Colonic mucosa (tissue), 4 donors: ENCODE measurements at regions not wholly inside any gene's neighbourhood (a gene's known extent, or its start where the extent isn't known, plus 50 kb on each side); places are given as distances from the start of the nearest gene placed in this dataset.

Source experiments
- DNase-seq: peaks from one replicate; pipeline ENCODE4 v3.0.0-alpha.2; 2020
- H3K27ac ChIP-seq: fragments of 200-600 bp; one replicate; pipeline ENCODE4 v1.8.0; 2021
- H3K27me3 ChIP-seq: fragments of 200-600 bp; one replicate; pipeline ENCODE4 v1.8.0; 2021
- H3K36me3 ChIP-seq: fragments of 200-600 bp; one replicate; pipeline ENCODE4 v1.8.0; 2021
- H3K4me1 ChIP-seq: fragments of 200-600 bp; one replicate; pipeline ENCODE4 v1.8.0; 2021; ENCODE audit warnings: mild to moderate bottlenecking
- H3K4me3 ChIP-seq: fragments of 200-600 bp; one replicate; pipeline ENCODE4 v1.8.0; 2021
- H3K9ac ChIP-seq, 2 donors: one replicate each; pipeline ENCODE4 v1.7.0; 2013; ENCODE audit warnings: control low read depth in 2 of 2, low read depth in 2 of 2, low read length in 2 of 2
- H3K9me3 ChIP-seq: fragments of 200-600 bp; one replicate; pipeline ENCODE4 v1.8.0; 2021
- CTCF ChIP-seq: fragments of 200-600 bp; IDR thresholded peaks from one replicate; pipeline ENCODE4 v1.8.0; 2022; ENCODE audit warnings: antibody characterized with exemption, mild to moderate bottlenecking
- intact Hi-C: fragments of 100-400 bp; cut with DNase I; formaldehyde crosslinking; loops from one replicate; pipeline ENCODE4 v1.14.1; 2022
- donor health status: healthy.
- donor health status: DM: no; HTN: no; CAD: no.
- donor health status: DM: no; HTN: no; CAD: no.

- H3K4me1 ChIP-seq: no peaks in the 10 kb centered on the region
- H3K27ac ChIP-seq: no peak overlapping the region
- H3K27me3 ChIP-seq: no peaks in the 10 kb centered on the region
- H3K4me3 ChIP-seq: no peak overlapping the region
- H3K36me3 ChIP-seq: no peaks in the 10 kb centered on the region
- DNase-seq: no peak
- H3K9me3 ChIP-seq: no peaks in the 10 kb centered on the region
- H3K9ac ChIP-seq: no peak overlapping the region
- intact Hi-C loops: no loop called here
- no peak for TF ChIP-seq CTCF
Measured at GRCh38 chr17:13871261-13871660, 198.0 kb upstream of the COX10 start.

DNA sequence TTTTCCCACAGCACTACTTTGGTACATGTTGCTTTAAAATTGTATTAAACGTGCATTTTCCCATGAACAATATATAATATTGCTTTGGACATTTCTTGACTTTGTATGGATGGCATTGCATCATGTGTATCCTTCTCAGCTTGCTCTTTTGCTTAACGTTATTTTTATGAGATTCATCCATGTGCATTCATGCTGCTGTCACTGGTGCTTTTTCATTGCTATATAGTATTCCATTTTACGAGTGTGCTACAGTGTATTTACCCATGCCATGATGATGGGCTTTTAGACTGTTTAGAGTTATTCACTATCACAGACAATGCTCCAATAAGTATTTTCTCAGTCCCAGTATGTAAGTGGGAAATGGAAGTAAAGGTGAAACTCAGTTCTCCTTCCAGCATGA, 195.2 kb upstream of the COX10 start:
- intact Hi-C loops: no loop called here
- no peaks in the 10 kb centered on the region for H3K4me1 ChIP-seq
- no peaks in the 10 kb centered on the region for H3K9me3 ChIP-seq
- H3K27me3 ChIP-seq: no peaks in the 10 kb centered on the region
- no peak overlapping the region for H3K27ac ChIP-seq
- no peak for TF ChIP-seq CTCF
- H3K36me3 ChIP-seq: no peaks in the 10 kb centered on the region
- no peak overlapping the region for H3K9ac ChIP-seq
- DNase-seq: no peak
- H3K4me3 ChIP-seq: no peak overlapping the region

GRCh38 chr17:13874817-13875216, 194.5 kb upstream of the COX10 start:
- H3K4me3 ChIP-seq: no peak overlapping the region
- H3K9ac ChIP-seq: no peak overlapping the region
- H3K27ac ChIP-seq: no peak overlapping the region
- TF ChIP-seq CTCF: no peak
- H3K27me3 ChIP-seq: no peaks in the 10 kb centered on the region
- DNase-seq: no peak
- H3K9me3 ChIP-seq: no peaks in the 10 kb centered on the region
- no peaks in the 10 kb centered on the region for H3K4me1 ChIP-seq
- intact Hi-C loops: no loop called here
- H3K36me3 ChIP-seq: no peaks in the 10 kb centered on the region

- Histone ChIP-seq H3K27ac (no peak overlapping the region), H3K9ac (no peak overlapping the region), H3K27me3 (no peaks in the 10 kb centered on the region), H3K4me1 (no peaks in the 10 kb centered on the region), H3K9me3 (no peaks in the 10 kb centered on the region), H3K4me3 (no peak overlapping the region), H3K36me3 (no peaks in the 10 kb centered on the region)
- no peak for DNase-seq
- no peak for TF ChIP-seq CTCF
- intact Hi-C loops: no loop called here
Measured at GRCh38 chr17:13879961-13880466, 189.3 kb upstream of the COX10 start.

- Histone ChIP-seq H3K9me3 (no peaks in the 10 kb centered on the region), H3K27me3 (no peaks in the 10 kb centered on the region), H3K4me3 (no peak overlapping the region), H3K9ac (no peak overlapping the region), H3K27ac (no peak overlapping the region), H3K4me1 (no peaks in the 10 kb centered on the region), H3K36me3 (no peaks in the 10 kb centered on the region)
- intact Hi-C loops: no loop called here
- TF ChIP-seq CTCF: no peak
- DNase-seq: no peak
Measured at GRCh38 chr17:13883659-13884058, 185.6 kb upstream of the COX10 start.

- Histone ChIP-seq H3K9me3 (no peaks in the 10 kb centered on the region), H3K4me1 (no peaks in the 10 kb centered on the region), H3K27me3 (no peaks in the 10 kb centered on the region), H3K27ac (no peak overlapping the region), H3K9ac (no peak overlapping the region), H3K4me3 (no peak overlapping the region), H3K36me3 (no peaks in the 10 kb centered on the region)
- intact Hi-C loops: no loop called here
- no peak for TF ChIP-seq CTCF
- DNase-seq: no peak
Measured at GRCh38 chr17:13884347-13884746, 185.0 kb upstream of the COX10 start.
